Pancreas (tissue), 10 donors: ENCODE measurements at regions not wholly inside any gene's neighbourhood (a gene's known extent, or its start where the extent isn't known, plus 50 kb on each side); places are given as distances from the start of the nearest gene placed in this dataset.
"Not testable (repeated sequence)": the region's sequence is repeated elsewhere in the genome, so short reads cannot be mapped to it uniquely, and the experiment has no call there.

ENCODE experiments used
- ATAC-seq, 4 donors: fragments of 200-7000 bp; cut with Tn5 transposase; one replicate each; pipeline versions ENCODE4 v1.8.0 to v1.9.1; 2020; ENCODE audit warnings: mild to moderate bottlenecking in 4 of 4, moderate library complexity in 4 of 4
- DNase-seq, 6 donors: peaks; one replicate each; pipeline ENCODE4 v3.0.0-alpha.2; 2020
- FAIRE-seq: peaks from 2 replicates; lab custom pipeline; 2012; peaks lifted over from hg19 to GRCh38; lab: Jason Lieb, UNC
- H3K27ac ChIP-seq, 4 donors: fragments of 200-600 bp; sonication (generic); 1 replicate in 3 of 4; 2 replicates in 1 of 4; pipeline versions ENCODE4 v1.5.0 to v1.8.0; 2020
- H3K27me3 ChIP-seq, 4 donors: fragments of 200-600 bp; one replicate each; pipeline ENCODE4 v1.8.0; 2021
- H3K36me3 ChIP-seq, 3 donors: fragments of 200-600 bp; sonication (generic) in 1 of 3; one replicate each; pipeline versions ENCODE4 v1.5.0 to v1.8.0; 2020 to 2021
- H3K4me1 ChIP-seq, 3 donors: fragments of 200-600 bp; one replicate each; pipeline ENCODE4 v1.8.0; 2021
- H3K4me3 ChIP-seq, 4 donors: fragments of 200-600 bp; sonication (generic) in 2 of 4; one replicate each; pipeline versions ENCODE4 v1.5.0 to v1.8.0; 2020 to 2021
- H3K9me3 ChIP-seq, 4 donors: fragments of 200-600 bp; one replicate each; pipeline ENCODE4 v1.8.0; 2021
- CTCF ChIP-seq, 4 donors: fragments of 200-600 bp; sonication (generic) in 3 of 4; IDR thresholded peaks; one replicate each; pipeline versions ENCODE4 v1.5.0 to v1.8.0; 2021; ENCODE audit warnings: antibody characterized with exemption in 4 of 4
- WGBS, 2 donors: extraction: QIAGEN DNeasy Blood & Tissue Kit; methylation state at CpG; one replicate each; pipeline ENCODE4 v1.1.7; 2013; 5-methylcytosine and 5-hydroxymethylcytosine counted together
- intact Hi-C, 3 donors: fragments of 100-400 bp; cut with DNase I; formaldehyde crosslinking; loops; one replicate each; pipeline versions ENCODE4 v1.11.1 to v1.14.2; 2022
- donor health status: healthy with polysubstance abuse.
- donor health status: DM: no; HTN: no; CAD: no; lungs with moderate emphysema.
- donor health status: DM: no; HTN: no; CAD: no.
- donor health status: control.
- donor health status: control.
- donor health status: Bipolar disorder and iron deficiency.
- donor health status: DM: yes; HTN: yes; CAD: no.
- donor health status: DM: no; HTN: no; CAD: no.
- donor health status: DM: no; HTN: no; CAD: no.
- donor health status: DM: yes; HTN: yes; CAD: no.

GRCh38 chr6:99668036-99668705 lies 61.5 kb downstream of the PRDM13 start:
- TF ChIP-seq CTCF (IDR thresholded peaks at IDR 0.05): no peak
- no peak for DNase-seq
- Histone ChIP-seq H3K4me1 (no peaks in the 10 kb centered on the region), H3K27me3 (no peaks in the 10 kb centered on the region), H3K4me3 (no peak overlapping the region), H3K36me3 (no peaks in the 10 kb centered on the region), H3K9me3 (no peaks in the 10 kb centered on the region), H3K27ac (no peak overlapping the region)
- WGBS, 2 donors: 69 to 80% methylated on average over 5 of the region's 5 CpGs
- FAIRE-seq: no peak
- ATAC-seq: no peak
- intact Hi-C loops: no loop called here

GRCh38 chr6:99689916-99690685 lies 83.5 kb downstream of the PRDM13 start:
- peaks cover 0 to 6% (median 0%) of the 10 kb centered on the region in 3 donors for H3K4me1 ChIP-seq
- FAIRE-seq (no peak), DNase-seq (no peak)

GRCh38 chr6:99702287-99702686 lies 95.7 kb downstream of the PRDM13 start:
- ATAC-seq, H3K4me3 ChIP-seq, H3K9me3 ChIP-seq, H3K27me3 ChIP-seq, H3K4me1 ChIP-seq, DNase-seq, intact Hi-C loops, FAIRE-seq, H3K36me3 ChIP-seq, H3K27ac ChIP-seq: not testable (repeated sequence)
- 73 to 89% methylated on average over 9 of the region's 9 CpGs for WGBS, 2 donors

More at GRCh38 chr6:99689916-99690685, 83.5 kb downstream of the PRDM13 start:
- intact Hi-C loops: no loop called here
- TF ChIP-seq CTCF (IDR thresholded peaks at IDR 0.05): no peak
- no peaks in the 10 kb centered on the region for H3K36me3 ChIP-seq
- peaks cover 0 to 7% (median 0%) of the 10 kb centered on the region in 4 donors for H3K27me3 ChIP-seq
- no peak for ATAC-seq
- H3K9me3 ChIP-seq: no peaks in the 10 kb centered on the region
- no peak overlapping the region for H3K4me3 ChIP-seq
- 80 to 90% methylated on average over 2 of the region's 2 CpGs for WGBS, 2 donors
- H3K27ac ChIP-seq: no peak overlapping the region

- TF ChIP-seq CTCF (IDR thresholded peaks at IDR 0.05): no peak
- DNase-seq (no peak), FAIRE-seq (no peak), ATAC-seq (no peak)
- H3K9me3 ChIP-seq: no peaks in the 10 kb centered on the region
- no peaks in the 10 kb centered on the region for H3K36me3 ChIP-seq
- no peaks in the 10 kb centered on the region for H3K4me1 ChIP-seq
- intact Hi-C loops: no loop called here
- H3K4me3 ChIP-seq: no peak overlapping the region
- H3K27me3 ChIP-seq: no peaks in the 10 kb centered on the region
- no peak overlapping the region for H3K27ac ChIP-seq
Measured at GRCh38 chr6:99709062-99709461, 102.4 kb downstream of the PRDM13 start.

- no peak for FAIRE-seq
Measured at GRCh38 chr6:99711302-99711701, 104.7 kb downstream of the PRDM13 start.

More at GRCh38 chr6:99711302-99711701, 104.7 kb downstream of the PRDM13 start:
- DNase-seq: no peak
- no peaks in the 10 kb centered on the region for H3K9me3 ChIP-seq
- no peaks in the 10 kb centered on the region for H3K36me3 ChIP-seq
- H3K27ac ChIP-seq: no peak overlapping the region
- no peaks in the 10 kb centered on the region for H3K4me1 ChIP-seq
- H3K4me3 ChIP-seq: no peak overlapping the region
- no peaks in the 10 kb centered on the region for H3K27me3 ChIP-seq
- intact Hi-C loops: no loop called here
- ATAC-seq: no peak
- no peak for TF ChIP-seq CTCF (IDR thresholded peaks at IDR 0.05)
